ENCODE measurements at regions not wholly inside any gene's neighbourhood (a gene's known extent, or its start where the extent isn't known, plus 50 kb on each side); places are given as distances from the start of the nearest gene placed in this dataset.

GRCh38 chr17:74083321-74083720 lies 120.2 kb upstream of the RPL38 start:
- TF ChIP-seq CTCF (conservative IDR thresholded peaks at IDR 0.05): no peak

GRCh38 chr17:74085434-74085833 lies 118.0 kb upstream of the RPL38 start:
- TF ChIP-seq CTCF (conservative IDR thresholded peaks at IDR 0.05): 0 out of 2 replicates have a peak, but pooled peaks have one; percentile 11
- no peak overlapping the region for H3K27ac ChIP-seq

More at GRCh38 chr17:74083321-74083720, 120.2 kb upstream of the RPL38 start:
- no peak overlapping the region for H3K27ac ChIP-seq

- no peak for TF ChIP-seq CTCF (conservative IDR thresholded peaks at IDR 0.05)
- no peak overlapping the region for H3K27ac ChIP-seq
Observed at GRCh38 chr17:74087002-74087585, 116.4 kb upstream of the RPL38 start.

GRCh38 chr17:74088285-74088933 lies 115.1 kb upstream of the RPL38 start:
- no peak overlapping the region for H3K27ac ChIP-seq
- no peak for TF ChIP-seq CTCF (conservative IDR thresholded peaks at IDR 0.05)

- no peak overlapping the region for H3K27ac ChIP-seq
- no peak for TF ChIP-seq CTCF (conservative IDR thresholded peaks at IDR 0.05)
Observed at GRCh38 chr17:74088934-74089329, 114.5 kb upstream of the RPL38 start.

GRCh38 chr17:74089380-74089779 lies 114.1 kb upstream of the RPL38 start:
- no peak overlapping the region for H3K27ac ChIP-seq
- TF ChIP-seq CTCF (conservative IDR thresholded peaks at IDR 0.05): no peak

- TF ChIP-seq CTCF (conservative IDR thresholded peaks at IDR 0.05): peak; percentile 74
- H3K27ac ChIP-seq: no peak overlapping the region
Observed at GRCh38 chr17:74089869-74090464, 113.5 kb upstream of the RPL38 start.
